Kidney (tissue), 13 donors: ENCODE measurements at regions not wholly inside any gene's neighbourhood (a gene's known extent, or its start where the extent isn't known, plus 50 kb on each side); places are given as distances from the start of the nearest gene placed in this dataset.

ENCODE experiments used
- DNase-seq, 5 donors: peaks; one replicate each; pipeline ENCODE4 v3.0.0-alpha.2; 2013 to 2020
- FAIRE-seq: peaks from 2 replicates; lab custom pipeline; 2012; peaks lifted over from hg19 to GRCh38; lab: Jason Lieb, UNC
- H3K27ac ChIP-seq, 2 donors: one replicate each; pipeline ENCODE4 v1.7.0; 2013; ENCODE audit warnings: low read depth in 2 of 2, low read length in 2 of 2, inconsistent platforms in 1 of 2
- H3K27me3 ChIP-seq: one replicate; pipeline ENCODE4 v1.7.1; 2013; ENCODE audit warnings: low read length, inconsistent platforms; ENCODE audit not compliant: control insufficient read depth, insufficient read depth
- H3K36me3 ChIP-seq, 3 donors: one replicate each; pipeline versions ENCODE4 v1.7.0 to v1.7.1; 2013; ENCODE audit warnings: low read length in 3 of 3, control low read depth in 1 of 3, inconsistent platforms in 1 of 3; ENCODE audit not compliant: insufficient read depth in 3 of 3, control insufficient read depth in 2 of 3
- H3K4me1 ChIP-seq, 3 donors: one replicate each; pipeline versions ENCODE4 v1.7.0 to v1.7.1; 2013; ENCODE audit warnings: low read length in 3 of 3, inconsistent platforms in 1 of 3, low read depth in 1 of 3; ENCODE audit not compliant: control insufficient read depth in 2 of 3, insufficient read depth in 2 of 3
- H3K4me3 ChIP-seq, 3 donors: one replicate each; pipeline versions ENCODE4 v1.7.0 to v1.8.1; 2013; ENCODE audit warnings: low read length in 3 of 3, control low read depth in 1 of 3, inconsistent platforms in 1 of 3
- H3K9ac ChIP-seq, 3 donors: one replicate each; pipeline versions ENCODE4 v1.7.0 to v1.7.1; 2013; ENCODE audit warnings: low read length in 3 of 3, control low read depth in 1 of 3, inconsistent platforms in 1 of 3
- H3K9me3 ChIP-seq, 3 donors: one replicate each; pipeline versions ENCODE4 v1.7.0 to v1.7.1; 2013; ENCODE audit warnings: low read length in 3 of 3, control low read depth in 1 of 3, inconsistent platforms in 1 of 3; ENCODE audit not compliant: control insufficient read depth in 2 of 3, insufficient read depth in 1 of 3
- CTCF ChIP-seq: IDR thresholded peaks from 3 replicates; pipeline ENCODE4 v1.5.1; 2012; ENCODE audit warnings: mild to moderate bottlenecking, moderate library complexity, borderline replicate concordance; ENCODE audit not compliant: insufficient read depth; ENCODE audit errors: extremely low read depth
- intact Hi-C: fragments of 100-400 bp; cut with DNase I; formaldehyde crosslinking; loops from one replicate; pipeline ENCODE4 v1.11.1; 2022
- donor health status: control.
- donor health status: control.
- donor health status: control.
- donor health status: control.
- donor health status: control.
- donor health status: DM: yes; HTN: yes; CAD: no.
- donor health status: Normal renal cell carcinoma (clear cell type).

- H3K36me3 ChIP-seq: no peaks in the 10 kb centered on the region
- intact Hi-C loops: no loop called here
- FAIRE-seq: no peak
- H3K27ac ChIP-seq: no peak overlapping the region
- H3K9ac ChIP-seq: no peak overlapping the region
- H3K9me3 ChIP-seq: no peaks in the 10 kb centered on the region
- no peak overlapping the region for H3K4me3 ChIP-seq
- TF ChIP-seq CTCF: no peak
- DNase-seq: no peak
- H3K27me3 ChIP-seq: no peaks in the 10 kb centered on the region
- no peaks in the 10 kb centered on the region for H3K4me1 ChIP-seq
These were observed 730.4 kb upstream of the ID2 start for GRCh38 chr2:7951490-7951889.

- Histone ChIP-seq H3K36me3 (no peaks in the 10 kb centered on the region), H3K4me3 (no peak overlapping the region), H3K27ac (no peak overlapping the region), H3K9ac (no peak overlapping the region), H3K4me1 (no peaks in the 10 kb centered on the region), H3K9me3 (no peaks in the 10 kb centered on the region), H3K27me3 (no peaks in the 10 kb centered on the region)
- intact Hi-C loops: no loop called here
- no peak for DNase-seq
- no peak for TF ChIP-seq CTCF
- FAIRE-seq: no peak
These were observed 729.7 kb upstream of the ID2 start for GRCh38 chr2:7952046-7952745.

GRCh38 chr2:7953195-7953594 lies 728.7 kb upstream of the ID2 start:
- Histone ChIP-seq H3K9ac (no peak overlapping the region), H3K27ac (no peak overlapping the region), H3K9me3 (no peaks in the 10 kb centered on the region), H3K4me1 (no peaks in the 10 kb centered on the region), H3K4me3 (no peak overlapping the region), H3K36me3 (no peaks in the 10 kb centered on the region), H3K27me3 (no peaks in the 10 kb centered on the region)
- no peak for DNase-seq
- intact Hi-C loops: no loop called here
- TF ChIP-seq CTCF: no peak
- no peak for FAIRE-seq

GRCh38 chr2:7954234-7954633 lies 727.6 kb upstream of the ID2 start:
- no peak overlapping the region for H3K27ac ChIP-seq

More at GRCh38 chr2:7954234-7954633, 727.6 kb upstream of the ID2 start:
- Histone ChIP-seq H3K9ac (no peak overlapping the region), H3K4me3 (no peak overlapping the region), H3K9me3 (no peaks in the 10 kb centered on the region), H3K4me1 (no peaks in the 10 kb centered on the region), H3K36me3 (no peaks in the 10 kb centered on the region), H3K27me3 (no peaks in the 10 kb centered on the region)
- no peak for FAIRE-seq
- TF ChIP-seq CTCF: no peak
- DNase-seq: no peak
- intact Hi-C loops: no loop called here
